ENCODE measurements at regions not wholly inside any gene's neighbourhood (a gene's known extent, or its start where the extent isn't known, plus 50 kb on each side); places are given as distances from the start of the nearest gene placed in this dataset.

- no peak for TF ChIP-seq POLR2A (IDR thresholded peaks at IDR 0.05)
- no peak for TF ChIP-seq CTCF (IDR thresholded peaks at IDR 0.05 in 4 of 5, conservative IDR thresholded peaks at IDR 0.05 in 1 of 5)
Measured at GRCh38 chr6:28732052-28732451, 191.7 kb downstream of the TRIM27 start.
